ENCODE measurements at regions not wholly inside any gene's neighbourhood (a gene's known extent, or its start where the extent isn't known, plus 50 kb on each side); places are given as distances from the start of the nearest gene placed in this dataset.
"Not testable (repeated sequence)": the region's sequence is repeated elsewhere in the genome, so short reads cannot be mapped to it uniquely, and the experiment has no call there.

- intact Hi-C loops (cut with micrococcal nuclease), result no loop called here
Observed at GRCh38 chr4:53886090-53886489, 178.3 kb downstream of the CHIC2 start.

- intact Hi-C loops (cut with micrococcal nuclease), result no loop called here
Observed at GRCh38 chr4:53885668-53886067, 178.7 kb downstream of the CHIC2 start.

- intact Hi-C loops (cut with micrococcal nuclease), result not testable (repeated sequence)
Observed at GRCh38 chr4:53877096-53877495, 187.3 kb downstream of the CHIC2 start.

GRCh38 chr4:53866055-53866454 is 198.3 kb downstream of the CHIC2 start:
- intact Hi-C loops (cut with micrococcal nuclease), result no loop called here

GRCh38 chr4:53865054-53865453 is 199.4 kb downstream of the CHIC2 start:
- intact Hi-C loops (cut with micrococcal nuclease), result no loop called here

GRCh38 chr4:53863736-53864365 is 200.6 kb downstream of the CHIC2 start:
- intact Hi-C loops (cut with micrococcal nuclease), result no loop called here

- intact Hi-C loops (cut with micrococcal nuclease), result no loop called here
Observed at GRCh38 chr4:53863158-53863557, 201.2 kb downstream of the CHIC2 start.

- intact Hi-C loops (cut with micrococcal nuclease), result no loop called here
Observed at GRCh38 chr4:53861856-53862610, 202.4 kb downstream of the CHIC2 start.

- intact Hi-C loops (cut with micrococcal nuclease), result no loop called here
Observed at GRCh38 chr4:53859305-53859704, 205.1 kb downstream of the CHIC2 start.

- intact Hi-C loops (cut with micrococcal nuclease), result no loop called here
Observed at GRCh38 chr4:53858744-53859143, 205.7 kb downstream of the CHIC2 start.

GRCh38 chr4:53855581-53856250 is 208.7 kb downstream of the CHIC2 start:
- intact Hi-C loops (cut with micrococcal nuclease), result no loop called here

GRCh38 chr4:53854991-53855568 is 209.3 kb downstream of the CHIC2 start:
- intact Hi-C loops (cut with micrococcal nuclease), result no loop called here

GRCh38 chr4:53852343-53852742 is 212.1 kb downstream of the CHIC2 start:
- intact Hi-C loops (cut with micrococcal nuclease), result no loop called here

GRCh38 chr4:53847965-53848364 is 216.4 kb downstream of the CHIC2 start:
- intact Hi-C loops (cut with micrococcal nuclease), result no loop called here

- intact Hi-C loops (cut with micrococcal nuclease), result no loop called here
Observed at GRCh38 chr4:53844551-53844950, 219.9 kb downstream of the CHIC2 start.

- intact Hi-C loops (cut with micrococcal nuclease), result no loop called here
Observed at GRCh38 chr4:53844133-53844532, 220.3 kb downstream of the CHIC2 start.

GRCh38 chr4:53841711-53842110 is 222.7 kb downstream of the CHIC2 start:
- intact Hi-C loops (cut with micrococcal nuclease), result no loop called here

- intact Hi-C loops (cut with micrococcal nuclease), result no loop called here
Observed at GRCh38 chr4:53840643-53841042, 223.8 kb downstream of the CHIC2 start.

- intact Hi-C loops (cut with micrococcal nuclease), result not testable (repeated sequence)
Observed at GRCh38 chr4:53833302-53834003, 231.0 kb downstream of the CHIC2 start.

GRCh38 chr4:53832549-53832948 is 231.9 kb downstream of the CHIC2 start:
- intact Hi-C loops (cut with micrococcal nuclease), result no loop called here

GRCh38 chr4:53830511-53830910 is 233.9 kb downstream of the CHIC2 start:
- intact Hi-C loops (cut with micrococcal nuclease), result no loop called here

All from T-helper 2 cell treated with Interferon-gamma antibody and Interleukin-4, amounts not matched to agents 100 ng/mL and 5 ng/mL, for 36 hours (primary cell).